ENCODE measurements at regions not wholly inside any gene's neighbourhood (a gene's known extent, or its start where the extent isn't known, plus 50 kb on each side); places are given as distances from the start of the nearest gene placed in this dataset.

GRCh38 chr2:191782351-191782750, 64.5 kb downstream of the CAVIN2 start:
- DNase-seq (ENCODE audit: low read depth) = no peak
- H3K4me3 ChIP-seq (ENCODE audit: low read depth, low read length) = no peak overlapping the region

GRCh38 chr2:191783416-191783815, 63.5 kb downstream of the CAVIN2 start:
- DNase-seq (ENCODE audit: low read depth) = no peak
- H3K4me3 ChIP-seq (ENCODE audit: low read depth, low read length) = no peak overlapping the region
